IMR-90 (cell line): ENCODE measurements at regions not wholly inside any gene's neighbourhood (a gene's known extent, or its start where the extent isn't known, plus 50 kb on each side); places are given as distances from the start of the nearest gene placed in this dataset.

Source experiments
- BHLHE40 ChIP-seq: fragments of 150-350 bp; IDR thresholded peaks from 2 replicates; pipeline ENCODE4 v1.6.1; 2016; ENCODE audit warnings: mild to moderate bottlenecking, low read depth, low read length
- CHD1 ChIP-seq: IDR thresholded peaks from 2 replicates; pipeline ENCODE4 v1.6.1; 2012; ENCODE audit warnings: low read depth, low read length, improper control_type of control experiment
- FOS ChIP-seq: fragments of 150-350 bp; IDR thresholded peaks from 2 replicates; pipeline ENCODE4 v1.6.1; 2016; ENCODE audit warnings: low read depth, low read length
- POLR2A ChIP-seq: IDR thresholded peaks from 2 replicates; pipeline ENCODE4 v1.6.1; 2012; ENCODE audit warnings: mild to moderate bottlenecking, low read depth, low read length
- RAD21 ChIP-seq: IDR thresholded peaks from 2 replicates; pipeline ENCODE4 v1.6.1; 2012; ENCODE audit warnings: low read length, improper control_type of control experiment
- RFX5 ChIP-seq: IDR thresholded peaks from 2 replicates; pipeline ENCODE4 v1.8.0; 2012; ENCODE audit warnings: low read depth, mild to moderate bottlenecking, low read length, moderate library complexity
- SMC3 ChIP-seq: fragments of 150-350 bp; IDR thresholded peaks from 2 replicates; pipeline ENCODE4 v1.6.1; 2016; ENCODE audit warnings: low read depth, mild to moderate bottlenecking, antibody characterized with exemption, low read length, moderate library complexity
- TF ChIP-seq, protein P1 (sequence below): conservative IDR thresholded peaks from 2 replicates; pipeline ENCODE4 v1.5.1; 2012; ENCODE audit warnings: mild to moderate bottlenecking, low read depth, low read length, improper control_type of control experiment
- TF ChIP-seq, protein P2 (sequence below): fragments of 150-350 bp; IDR thresholded peaks from 2 replicates; pipeline ENCODE4 v1.6.1; 2017; ENCODE audit warnings: mild to moderate bottlenecking, antibody characterized with exemption, low read length, low read depth

- TF ChIP-seq, protein P1, sequence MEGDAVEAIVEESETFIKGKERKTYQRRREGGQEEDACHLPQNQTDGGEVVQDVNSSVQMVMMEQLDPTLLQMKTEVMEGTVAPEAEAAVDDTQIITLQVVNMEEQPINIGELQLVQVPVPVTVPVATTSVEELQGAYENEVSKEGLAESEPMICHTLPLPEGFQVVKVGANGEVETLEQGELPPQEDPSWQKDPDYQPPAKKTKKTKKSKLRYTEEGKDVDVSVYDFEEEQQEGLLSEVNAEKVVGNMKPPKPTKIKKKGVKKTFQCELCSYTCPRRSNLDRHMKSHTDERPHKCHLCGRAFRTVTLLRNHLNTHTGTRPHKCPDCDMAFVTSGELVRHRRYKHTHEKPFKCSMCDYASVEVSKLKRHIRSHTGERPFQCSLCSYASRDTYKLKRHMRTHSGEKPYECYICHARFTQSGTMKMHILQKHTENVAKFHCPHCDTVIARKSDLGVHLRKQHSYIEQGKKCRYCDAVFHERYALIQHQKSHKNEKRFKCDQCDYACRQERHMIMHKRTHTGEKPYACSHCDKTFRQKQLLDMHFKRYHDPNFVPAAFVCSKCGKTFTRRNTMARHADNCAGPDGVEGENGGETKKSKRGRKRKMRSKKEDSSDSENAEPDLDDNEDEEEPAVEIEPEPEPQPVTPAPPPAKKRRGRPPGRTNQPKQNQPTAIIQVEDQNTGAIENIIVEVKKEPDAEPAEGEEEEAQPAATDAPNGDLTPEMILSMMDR: no peak
- TF ChIP-seq POLR2A (no peak), RAD21 (no peak), SMC3 (no peak), BHLHE40 (no peak), FOS (no peak), RFX5 (no peak), CHD1 (no peak)
- TF ChIP-seq, protein P2, sequence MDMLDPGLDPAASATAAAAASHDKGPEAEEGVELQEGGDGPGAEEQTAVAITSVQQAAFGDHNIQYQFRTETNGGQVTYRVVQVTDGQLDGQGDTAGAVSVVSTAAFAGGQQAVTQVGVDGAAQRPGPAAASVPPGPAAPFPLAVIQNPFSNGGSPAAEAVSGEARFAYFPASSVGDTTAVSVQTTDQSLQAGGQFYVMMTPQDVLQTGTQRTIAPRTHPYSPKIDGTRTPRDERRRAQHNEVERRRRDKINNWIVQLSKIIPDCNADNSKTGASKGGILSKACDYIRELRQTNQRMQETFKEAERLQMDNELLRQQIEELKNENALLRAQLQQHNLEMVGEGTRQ: no peak
Measured at GRCh38 chr5:125205601-125206225, 459.3 kb upstream of the ZNF608 start.
